GM23338 (cell line): ENCODE measurements at regions not wholly inside any gene's neighbourhood (a gene's known extent, or its start where the extent isn't known, plus 50 kb on each side); places are given as distances from the start of the nearest gene placed in this dataset.

Experiments used
- ATAC-seq: fragments of 200-7000 bp; cut with Tn5 transposase; 3 replicates; pipeline ENCODE4 v1.9.1; 2020
- DNase-seq: peaks from one replicate; pipeline ENCODE4 v3.0.0-alpha.2; 2015; ENCODE audit warnings: low spot score
- H2AFZ ChIP-seq: fragments of 200-600 bp; sonication (generic); 2 replicates; pipeline ENCODE4 v1.8.0; 2016; ENCODE audit warnings: antibody characterized with exemption, mild to moderate bottlenecking, moderate library complexity
- H3F3A ChIP-seq: fragments of 200-600 bp; sonication (generic); replicated peaks from 2 replicates; pipeline ENCODE4 v1.8.0; 2017; ENCODE audit warnings: antibody characterized with exemption, mixed run types, low read depth
- H3K27ac ChIP-seq: fragments of 200-600 bp; sonication (generic); 2 replicates; pipeline ENCODE4 v1.6.1; 2016; ENCODE audit warnings: low read depth
- H3K27me3 ChIP-seq: fragments of 200-600 bp; sonication (generic); 2 replicates; pipeline ENCODE4 v1.8.0; 2016; ENCODE audit warnings: mild to moderate bottlenecking, mixed run types, moderate library complexity; ENCODE audit not compliant: insufficient read depth
- H3K36me3 ChIP-seq: fragments of 200-600 bp; sonication (generic); 2 replicates; pipeline ENCODE4 v1.8.0; 2016; ENCODE audit warnings: mild to moderate bottlenecking; ENCODE audit not compliant: insufficient read depth
- H3K4me1 ChIP-seq: fragments of 200-600 bp; sonication (generic); 2 replicates; pipeline ENCODE4 v1.8.0; 2016; ENCODE audit warnings: mild to moderate bottlenecking, moderate library complexity; ENCODE audit not compliant: insufficient read depth
- H3K4me2 ChIP-seq: fragments of 200-600 bp; sonication (generic); 2 replicates; pipeline ENCODE4 v1.7.1; 2017; ENCODE audit warnings: mixed run types
- H3K4me3 ChIP-seq: fragments of 200-600 bp; sonication (generic); 2 replicates; pipeline ENCODE4 v1.6.1; 2016; ENCODE audit warnings: mixed run types
- H3K79me2 ChIP-seq: fragments of 200-600 bp; sonication (generic); replicated peaks from 2 replicates; pipeline ENCODE4 v1.8.0; 2017; ENCODE audit warnings: mild to moderate bottlenecking; ENCODE audit not compliant: insufficient read depth
- H3K9me2 ChIP-seq: fragments of 200-600 bp; sonication (generic); 2 replicates; pipeline ENCODE4 v1.8.0; 2017; ENCODE audit not compliant: insufficient read depth
- H4K20me1 ChIP-seq: fragments of 200-600 bp; sonication (generic); replicated peaks from 2 replicates; pipeline ENCODE4 v1.8.0; 2017; ENCODE audit warnings: mild to moderate bottlenecking; ENCODE audit not compliant: insufficient read depth
- H3K27ac Mint-ChIP-seq: 2 replicates; pipeline ENCODE4 v1.8.0; 2020; ENCODE audit warnings: inconsistent platforms, mild to moderate bottlenecking, moderate library complexity, mixed read lengths
- H3K27me3 Mint-ChIP-seq: 3 replicates; pipeline ENCODE4 v1.8.0; 2022; ENCODE audit warnings: low read depth, mild to moderate bottlenecking, moderate library complexity, mixed read lengths, inconsistent platforms; ENCODE audit not compliant: insufficient read depth, poor library complexity
- H3K36me3 Mint-ChIP-seq: 3 replicates; pipeline ENCODE4 v1.8.0; 2021; ENCODE audit warnings: low read depth, mild to moderate bottlenecking, inconsistent platforms, moderate library complexity, mixed read lengths
- H3K4me1 Mint-ChIP-seq: 3 replicates; pipeline ENCODE4 v1.8.0; 2020; ENCODE audit warnings: mild to moderate bottlenecking, inconsistent platforms, mixed read lengths
- H3K4me3 Mint-ChIP-seq: 3 replicates; pipeline ENCODE4 v1.8.0; 2021; ENCODE audit warnings: moderate library complexity, mild to moderate bottlenecking, inconsistent platforms, mixed read lengths
- H3K9me3 Mint-ChIP-seq: 3 replicates; pipeline ENCODE4 v1.8.0; 2020; ENCODE audit warnings: moderate library complexity, mild to moderate bottlenecking, inconsistent platforms, mixed read lengths
- CREB1 ChIP-seq: fragments of 250-450 bp; sonication (Bioruptor Pico); IDR thresholded peaks from 2 replicates; pipeline ENCODE4 v1.5.0; 2020; ENCODE audit warnings: low read depth, mild to moderate bottlenecking, moderate library complexity
- CTCF ChIP-seq, 2 experiments: fragments of 200-600 bp in 1 of 2; sonication (generic) in 1 of 2; conservative IDR thresholded peaks; 2 replicates each; pipeline versions ENCODE4 v1.5.1 to v1.6.1; 2016 to 2017; ENCODE audit warnings: antibody characterized with exemption in 2 of 2, low read depth in 2 of 2, mild to moderate bottlenecking in 2 of 2, moderate library complexity in 1 of 2
- EZH2 ChIP-seq: fragments of 200-600 bp; sonication (generic); IDR thresholded peaks from one replicate; pipeline ENCODE4 v1.8.0; 2017; ENCODE audit warnings: antibody characterized with exemption, mild to moderate bottlenecking, low read depth; ENCODE audit not compliant: unreplicated experiment
- EZH2phosphoT487 ChIP-seq: fragments of 200-600 bp; sonication (generic); IDR thresholded peaks from one replicate; pipeline ENCODE4 v1.8.1; 2018; ENCODE audit warnings: antibody characterized with exemption; ENCODE audit not compliant: unreplicated experiment
- JUNB ChIP-seq: IDR thresholded peaks from one replicate; pipeline ENCODE4 v1.6.1; 2016; ENCODE audit warnings: antibody characterized with exemption; ENCODE audit not compliant: unreplicated experiment
- POLR2AphosphoS5 ChIP-seq: IDR thresholded peaks from 2 replicates; pipeline ENCODE4 v1.6.1; 2016; ENCODE audit warnings: antibody characterized with exemption, low read depth
- REST ChIP-seq: IDR thresholded peaks from one replicate; pipeline ENCODE4 v1.6.1; 2018; ENCODE audit warnings: antibody characterized with exemption; ENCODE audit not compliant: unreplicated experiment
- STAT1 ChIP-seq: IDR thresholded peaks from one replicate; pipeline ENCODE4 v1.6.1; 2016; ENCODE audit warnings: antibody characterized with exemption; ENCODE audit not compliant: unreplicated experiment
- ZNF331 ChIP-seq: fragments of 250-450 bp; sonication (Bioruptor Pico); IDR thresholded peaks from 2 replicates; pipeline ENCODE4 v1.5.0; 2020; ENCODE audit warnings: low read depth, mild to moderate bottlenecking, moderate library complexity
- ZNF462 ChIP-seq: fragments of 250-450 bp; sonication (Bioruptor Pico); IDR thresholded peaks from 2 replicates; pipeline ENCODE4 v1.5.0; 2020; ENCODE audit warnings: mild to moderate bottlenecking, moderate library complexity

DNA sequence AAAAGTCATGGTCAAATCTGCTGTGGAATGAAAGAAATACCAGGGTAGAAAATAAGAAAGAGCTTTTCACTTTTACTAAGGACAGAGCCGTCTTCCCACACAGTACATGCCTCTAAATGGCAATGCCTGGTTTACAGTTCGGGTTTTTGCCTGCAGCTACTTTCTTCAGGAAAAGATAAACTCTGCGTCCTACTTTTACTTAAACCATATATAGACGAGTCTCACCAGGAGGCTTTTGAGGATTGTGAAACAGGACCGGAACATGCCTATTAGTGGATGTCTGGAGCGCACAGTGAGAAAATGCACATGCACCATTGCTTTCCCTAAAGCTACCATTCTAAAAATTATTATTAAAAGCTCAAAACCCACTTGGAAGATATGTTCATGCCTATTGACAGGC lies 70.5 kb downstream of the KLF6 start (continued):
- no peak for TF ChIP-seq REST
- TF ChIP-seq ZNF462 (CRISPR knock-in tag): no peak
- TF ChIP-seq POLR2AphosphoS5: no peak
- no peak for TF ChIP-seq CREB1 (CRISPR knock-in tag)

- Mint-ChIP-seq H3K4me3 (no peak overlapping the region), H3K9me3 (peaks cover 16% of the 10 kb centered on the region; the same call in 2 of the 3 replicates), H3K4me1 (no peaks in the 10 kb centered on the region), H3K27ac (no peak overlapping the region), H3K27me3 (no peaks in the 10 kb centered on the region), H3K36me3 (no peaks in the 10 kb centered on the region)
- no peaks in the 10 kb centered on the region for H4K20me1 ChIP-seq
- ATAC-seq: no peak
- H3K9me2 ChIP-seq: peaks cover 10% of the 10 kb centered on the region; the same call in 1 of the 2 replicates
- H3K36me3 ChIP-seq: no peaks in the 10 kb centered on the region
- H3K79me2 ChIP-seq: no peaks in the 10 kb centered on the region
- H3K27ac ChIP-seq: no peak overlapping the region
- no peaks in the 10 kb centered on the region for H3K4me1 ChIP-seq
- H3K27me3 ChIP-seq: no peaks in the 10 kb centered on the region
- no peak overlapping the region for H2AFZ ChIP-seq
- no peak for DNase-seq
- H3F3A ChIP-seq: no peaks in the 10 kb centered on the region
- H3K4me3 ChIP-seq: no peak overlapping the region
- H3K4me2 ChIP-seq: no peak overlapping the region
- TF ChIP-seq JUNB (no peak), REST (no peak), ZNF331 (CRISPR knock-in tag) (no peak), EZH2 (no peak), EZH2phosphoT487 (no peak), CTCF (conservative IDR thresholded peaks at IDR 0.05; ENCODE audit: low read depth in 2 of 2) (no peak), CREB1 (CRISPR knock-in tag) (no peak), POLR2AphosphoS5 (no peak), STAT1 (no peak)
Observed at GRCh38 chr10:3712707-3713106, 72.3 kb downstream of the KLF6 start.
